Fibroblast of skin of back (primary cell): ENCODE measurements at regions not wholly inside any gene's neighbourhood (a gene's known extent, or its start where the extent isn't known, plus 50 kb on each side); places are given as distances from the start of the nearest gene placed in this dataset.
"Not testable (repeated sequence)": the region's sequence is repeated elsewhere in the genome, so short reads cannot be mapped to it uniquely, and the experiment has no call there.

Experiments used
- DNase-seq: peaks from one replicate; pipeline ENCODE4 v3.0.0-alpha.2; 2013

DNA sequence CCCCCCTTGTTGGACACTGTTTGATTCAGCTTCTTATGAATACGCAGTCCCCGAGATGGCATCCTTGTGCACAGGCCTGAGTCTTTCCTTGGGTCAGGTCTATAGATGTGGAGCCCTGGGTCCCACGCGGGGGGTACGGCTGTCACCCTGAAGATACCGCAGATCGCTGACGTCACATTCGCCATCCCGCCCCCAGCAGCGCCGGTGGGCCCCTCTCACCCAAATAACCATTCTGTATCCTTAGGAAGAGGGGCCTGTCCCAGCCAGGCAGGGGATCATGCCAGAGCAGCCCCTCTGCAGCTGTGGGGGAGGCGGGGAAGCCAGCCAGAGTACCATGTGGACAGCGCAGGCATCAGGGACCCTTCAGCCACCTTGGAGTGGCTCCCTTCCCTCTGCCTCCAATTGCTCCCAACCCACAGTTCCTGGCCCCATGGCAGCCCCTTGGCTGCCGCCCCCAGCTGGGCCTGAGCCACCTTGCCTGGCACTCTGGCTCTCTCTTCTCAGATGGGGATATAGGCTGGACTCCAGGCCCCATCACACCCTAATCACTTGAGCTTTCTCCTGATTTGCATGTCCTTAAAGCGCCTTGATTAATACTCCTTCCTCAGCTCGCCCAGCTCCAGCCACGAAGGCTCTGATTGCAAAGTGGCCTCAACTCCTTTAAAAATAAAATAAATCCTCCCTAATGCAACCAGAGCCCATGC lies 189.8 kb downstream of the C9orf50 start:
- DNase-seq = no peak

DNA sequence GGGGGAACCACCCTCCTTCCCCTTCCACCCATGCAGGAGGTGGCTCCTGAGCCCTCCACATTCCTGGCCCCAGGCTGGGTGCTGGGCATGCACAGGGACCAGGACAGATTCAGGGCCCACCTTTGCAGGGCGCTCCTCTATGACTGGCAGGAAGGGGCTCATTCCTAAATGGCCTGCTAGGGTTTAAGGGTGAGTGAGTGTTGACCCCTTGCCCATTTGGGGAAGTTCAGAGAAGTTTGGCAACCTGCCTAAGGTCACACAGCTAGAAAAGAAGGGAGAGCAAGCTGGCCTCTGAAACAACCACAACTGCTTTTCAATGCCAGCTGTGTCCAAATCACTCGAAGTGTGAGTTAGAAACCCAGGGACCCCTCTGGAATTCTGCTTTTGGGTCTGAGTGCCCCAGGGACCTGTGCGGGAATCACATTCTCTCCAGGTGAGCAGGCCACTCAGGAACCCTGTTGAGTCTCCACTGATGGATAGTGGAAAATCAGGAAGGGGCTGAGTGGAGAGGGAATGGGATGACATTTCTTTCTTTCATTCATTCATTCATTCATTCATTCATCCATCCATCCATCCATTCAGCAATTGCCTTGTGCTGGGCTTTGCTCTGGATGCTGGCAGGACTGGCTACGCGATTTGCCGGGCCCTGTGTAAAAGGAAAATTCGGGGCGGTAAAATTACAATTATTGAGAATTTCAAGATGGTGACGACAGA lies 191.9 kb downstream of the C9orf50 start:
- no peak for DNase-seq

DNA sequence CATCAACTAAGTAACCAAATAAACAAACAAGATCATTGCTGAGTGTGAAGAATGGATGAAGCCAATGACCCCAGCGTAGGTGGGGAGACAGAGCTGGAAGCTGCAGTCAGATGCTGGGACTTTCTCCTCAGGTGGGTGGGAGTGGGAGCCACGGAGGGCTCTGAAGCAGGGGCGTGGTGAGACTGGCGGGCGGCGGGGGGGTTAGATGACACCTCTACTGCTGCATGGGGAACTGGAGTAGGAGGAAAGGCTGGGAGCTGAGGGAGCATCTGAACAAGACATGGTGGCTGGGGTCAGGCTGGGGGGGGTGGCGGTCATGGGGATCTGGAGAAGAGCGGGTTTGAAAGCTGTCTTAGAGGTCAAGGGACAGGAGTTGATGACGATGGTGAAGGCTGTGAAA lies 193.8 kb downstream of the C9orf50 start:
- no peak for DNase-seq

GRCh38 chr9:129423755-129424154 lies 197.1 kb downstream of the C9orf50 start:
- DNase-seq = not testable (repeated sequence)

- DNase-seq = no peak
Measured at GRCh38 chr9:129423216-129423615, 197.7 kb downstream of the C9orf50 start.

DNA sequence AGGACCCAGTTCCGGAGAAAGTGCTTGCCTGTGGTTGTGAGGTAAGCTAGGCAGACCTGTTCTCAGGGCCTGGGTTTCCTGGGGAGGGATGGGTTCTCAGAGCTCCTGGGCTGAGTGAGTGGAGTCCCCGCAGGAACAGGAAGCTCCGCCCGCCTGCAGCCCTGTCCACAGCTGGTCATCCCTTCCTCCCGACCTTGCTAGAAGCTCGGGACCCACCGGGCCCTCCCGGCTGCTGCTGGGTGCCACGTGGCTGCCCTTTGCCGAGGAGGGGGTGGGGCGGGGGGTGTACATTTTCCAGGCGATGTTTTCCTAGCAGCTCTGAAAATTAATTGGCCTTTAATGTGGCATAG lies 198.1 kb downstream of the C9orf50 start:
- DNase-seq = peak; percentile 17

- DNase-seq = no peak
Measured at GRCh38 chr9:129422032-129422842, 198.7 kb downstream of the C9orf50 start.

DNA sequence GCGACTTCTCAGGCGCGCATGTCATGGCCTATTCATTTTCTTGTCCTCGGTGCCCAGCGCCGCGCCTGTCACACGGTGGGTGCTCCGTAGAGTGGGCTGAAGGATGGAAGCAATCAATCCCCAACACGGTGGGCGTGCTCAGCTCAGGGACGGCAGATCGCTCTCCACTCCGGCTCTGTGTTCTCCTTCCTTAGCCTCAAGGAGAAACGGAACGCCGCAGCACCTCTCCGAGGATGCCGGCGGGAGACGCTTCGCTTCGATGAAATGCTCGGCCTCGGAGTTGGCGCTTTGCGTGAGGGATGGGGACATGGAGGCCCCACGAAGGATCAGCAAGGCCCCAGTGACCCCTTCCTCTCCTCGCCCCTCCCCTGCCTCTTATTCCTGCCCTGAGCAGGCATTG lies 199.5 kb downstream of the C9orf50 start:
- DNase-seq = no peak

- DNase-seq = no peak
Measured at GRCh38 chr9:129420721-129421120, 200.2 kb downstream of the C9orf50 start.

DNA sequence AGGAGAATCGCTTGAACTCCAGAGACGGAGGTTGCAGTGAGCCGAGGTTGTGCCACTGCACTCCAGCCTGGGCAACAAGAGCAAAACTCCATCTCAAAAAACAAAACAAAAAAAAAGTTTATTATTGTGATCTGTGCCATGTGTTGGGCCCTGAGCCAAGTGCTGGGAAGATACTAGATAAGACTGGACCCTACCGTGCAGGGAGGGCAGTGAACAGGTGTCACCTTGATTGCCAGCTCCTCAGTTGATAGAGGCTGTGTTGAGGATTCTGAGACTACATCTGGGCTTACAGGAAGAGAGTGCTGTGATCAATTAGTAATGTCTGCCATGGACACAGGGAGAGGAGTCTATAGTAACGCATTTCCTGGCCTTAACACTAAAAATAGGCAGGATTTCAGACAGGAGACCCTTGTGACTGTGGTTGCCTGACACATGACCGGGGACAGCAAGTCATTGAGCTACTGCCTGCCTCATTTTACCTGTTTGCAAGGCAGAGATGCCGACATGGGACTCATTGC lies 201.5 kb downstream of the C9orf50 start:
- no peak for DNase-seq

DNA sequence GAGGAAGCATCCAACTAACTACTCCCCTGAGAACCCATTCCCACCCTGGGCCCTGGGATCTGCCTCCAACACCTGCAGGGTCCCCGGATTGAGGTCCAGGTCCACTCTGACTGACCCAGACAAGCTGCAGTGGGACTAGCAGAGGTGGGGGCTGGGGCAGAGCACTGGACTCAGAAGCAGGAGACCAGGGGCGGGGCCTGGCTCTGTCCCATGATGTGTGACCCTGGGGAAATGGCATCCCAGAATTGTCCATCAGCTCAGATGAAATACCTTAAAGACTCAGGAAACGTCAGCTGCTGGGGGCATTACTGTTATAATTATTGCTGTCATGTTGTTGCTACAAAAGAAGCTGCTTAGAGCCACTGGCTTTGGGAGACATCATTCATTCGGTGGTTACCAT lies 202.4 kb downstream of the C9orf50 start:
- DNase-seq = no peak

DNA sequence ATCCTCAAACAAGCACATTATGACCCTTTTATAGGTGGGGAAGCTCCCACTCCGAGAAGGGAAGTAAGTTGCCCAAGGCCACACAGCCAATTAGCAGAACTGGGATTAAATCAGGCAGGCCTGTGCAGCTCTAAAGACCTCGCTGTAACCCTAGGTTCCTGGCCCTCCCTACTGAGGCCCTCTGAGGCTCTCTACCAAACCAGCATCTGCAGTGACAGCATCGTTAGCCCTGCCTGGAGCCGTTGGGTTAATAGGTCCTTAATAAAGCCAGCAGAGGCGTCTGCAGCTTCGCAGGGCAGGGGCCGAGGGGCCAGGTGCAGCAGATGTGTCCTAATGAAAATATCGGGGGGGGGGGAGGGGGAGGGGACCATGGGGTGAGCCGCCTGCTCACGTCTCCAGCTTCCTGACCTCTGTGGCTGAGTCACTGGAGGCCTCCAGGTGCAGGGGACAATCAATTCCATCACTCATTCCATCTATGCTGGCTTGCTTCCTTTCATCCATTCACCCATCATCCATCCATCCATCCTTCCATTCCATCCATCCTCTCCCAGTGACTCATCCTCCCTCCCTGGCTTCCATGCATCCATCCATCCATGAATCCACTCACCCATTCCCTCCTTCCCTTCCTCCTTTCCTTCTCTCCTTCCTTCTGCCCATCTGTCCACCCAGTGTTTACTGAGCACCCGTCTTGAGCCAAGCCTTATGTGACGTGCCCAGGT lies 203.9 kb downstream of the C9orf50 start:
- peak; percentile 47 for DNase-seq

DNA sequence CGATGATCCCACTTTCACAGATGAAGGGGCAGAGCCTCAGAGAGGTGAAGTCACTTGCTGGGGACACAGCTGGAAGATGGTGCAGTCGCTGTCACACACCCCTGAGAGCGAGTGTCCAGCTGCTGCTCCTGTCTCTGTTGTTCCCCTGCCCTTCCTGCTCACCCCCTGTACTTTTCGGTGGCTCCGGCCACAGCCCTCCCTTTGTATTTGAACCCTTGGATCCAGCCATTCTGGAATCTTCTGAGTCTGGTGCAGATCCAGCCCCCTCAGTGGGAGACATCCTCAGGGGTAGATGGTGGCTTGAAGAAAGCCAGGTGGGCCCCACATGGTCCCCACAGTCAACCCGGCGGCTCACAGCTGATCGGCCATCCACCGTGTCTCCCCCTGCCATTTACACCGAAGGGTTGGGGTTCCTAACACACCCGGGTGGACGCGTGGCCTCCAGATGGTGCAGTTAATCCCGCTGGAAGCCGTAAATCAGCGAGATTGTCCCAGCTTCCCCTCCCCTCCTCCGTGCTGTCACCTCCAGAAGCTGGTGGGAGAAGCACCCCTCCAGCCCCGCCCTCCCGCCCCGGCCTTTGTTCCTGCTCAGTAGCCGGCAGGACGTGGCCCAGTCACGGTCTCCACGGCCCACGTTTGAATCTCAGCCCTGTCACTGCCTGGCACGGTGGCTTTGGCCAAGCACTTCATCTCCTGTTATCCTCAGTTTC lies 204.8 kb downstream of the C9orf50 start:
- DNase-seq = no peak

DNA sequence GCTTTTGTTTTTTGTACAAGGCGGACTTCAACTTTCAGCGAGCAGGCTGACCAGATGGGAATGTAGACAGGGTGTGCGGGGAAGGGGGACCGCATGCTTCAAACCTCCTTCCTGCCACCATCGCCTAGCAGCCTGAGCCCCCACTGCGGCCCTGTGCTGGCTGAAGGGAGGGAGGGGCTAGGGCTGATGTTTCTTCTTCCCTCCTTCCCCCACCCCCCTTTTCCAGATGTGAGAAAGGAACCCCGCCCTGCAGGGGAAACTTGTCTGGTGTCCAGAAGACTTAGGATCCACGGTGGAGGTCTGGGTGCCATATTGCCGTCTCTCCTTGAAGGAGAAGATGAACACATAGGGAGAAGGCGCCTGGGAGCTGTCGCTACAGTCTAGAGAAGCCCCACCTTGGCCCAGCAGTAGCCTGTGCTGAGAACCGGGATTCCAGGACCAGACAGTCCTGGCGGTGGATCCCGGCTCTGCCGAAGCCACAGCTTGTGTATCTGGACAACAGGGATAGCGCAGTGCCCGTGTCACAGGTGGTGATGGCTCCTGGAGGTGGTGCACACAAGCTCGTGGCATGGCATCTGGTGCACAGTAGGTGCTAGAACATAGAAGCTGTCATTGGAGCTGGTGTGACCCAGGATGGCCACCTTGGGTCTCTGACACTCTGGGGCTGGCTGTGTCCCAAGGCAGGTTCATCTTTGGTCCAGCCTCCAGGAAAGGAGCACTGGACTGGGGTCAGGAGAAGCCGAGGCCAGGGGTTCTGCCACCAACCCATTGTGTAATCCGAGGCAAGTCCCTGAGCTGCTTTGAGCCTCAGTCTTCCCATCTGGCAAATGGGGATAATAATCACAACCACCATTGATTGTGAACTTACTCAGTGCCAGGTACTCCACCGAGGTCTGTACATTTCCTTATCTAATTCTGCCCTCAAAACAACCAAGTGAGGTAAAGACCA lies 205.6 kb downstream of the C9orf50 start:
- DNase-seq = peak; percentile 15

DNA sequence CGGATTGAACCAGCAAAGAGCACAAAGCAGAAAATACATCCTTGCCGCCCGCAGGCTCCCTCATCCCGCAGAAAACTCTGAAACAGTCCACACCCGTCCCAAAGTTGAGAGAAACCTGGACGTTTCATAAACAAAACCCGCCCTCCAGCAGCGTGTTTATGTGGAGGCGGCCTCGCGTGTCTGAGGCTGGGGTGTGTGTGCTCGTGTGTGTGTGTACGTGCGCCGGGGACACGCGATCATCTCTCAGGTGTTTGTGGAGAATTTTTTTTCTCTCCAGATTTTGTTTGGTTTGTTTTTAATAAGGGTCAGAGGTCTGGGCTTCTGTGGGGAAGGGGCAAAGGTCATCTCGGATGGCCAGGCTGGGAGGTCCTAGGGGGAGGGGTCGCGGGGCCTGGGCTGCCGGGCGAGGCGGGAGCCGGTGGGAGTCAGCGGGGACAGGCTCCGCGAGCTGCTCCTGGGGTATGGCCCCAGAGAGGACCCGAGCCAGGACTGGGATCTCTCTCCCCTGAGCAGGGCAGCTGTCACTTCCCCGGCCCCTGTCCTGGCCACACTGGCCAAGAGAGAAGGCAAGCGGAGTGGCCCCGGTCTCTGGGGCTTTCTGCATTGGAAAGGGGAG lies 206.4 kb downstream of the C9orf50 start:
- DNase-seq = peak; percentile 38

- DNase-seq = peak; percentile 96
Measured at GRCh38 chr9:129413537-129414376, 207.1 kb downstream of the C9orf50 start.

GRCh38 chr9:129412814-129413536 lies 207.9 kb downstream of the C9orf50 start:
- peak; percentile 83 for DNase-seq

GRCh38 chr9:129412176-129412813 lies 208.6 kb downstream of the C9orf50 start:
- DNase-seq = not testable (repeated sequence)
